IMR-90 (cell line): ENCODE measurements at regions not wholly inside any gene's neighbourhood (a gene's known extent, or its start where the extent isn't known, plus 50 kb on each side); places are given as distances from the start of the nearest gene placed in this dataset.

Experiments
- ATAC-seq: fragments of 200-7000 bp; cut with Tn5 transposase; 2 replicates; pipeline ENCODE4 v1.9.1; 2020; ENCODE audit warnings: low read depth, mild to moderate bottlenecking, moderate library complexity
- BruUV-seq: library from RNA; stranded (reverse); fragments of 400-500 nt; replicated peaks from 2 replicates; lab custom pipeline; 2021; lab: Mats Ljungman, UMichigan
- CTCF ChIA-PET: fragments of 300-600 bp; formaldehyde crosslinking; extraction: SDS; loops from one replicate; lab custom pipeline; 2021; ENCODE audit warnings: antibody characterized with exemption; lab: Yijun Ruan, JAX
- POLR2A ChIA-PET: fragments of 300-600 bp; sonication (Branson Sonifier 250); formaldehyde crosslinking; loops from one replicate; lab custom pipeline; 2022; ENCODE audit warnings: antibody characterized with exemption; ENCODE audit not compliant: unreplicated experiment; lab: Charles Lee
- DNase-seq: peaks from one replicate; pipeline ENCODE4 v3.0.0; 2013
- H2AFZ ChIP-seq: replicated peaks from 2 replicates; pipeline ENCODE3; 2013; ENCODE audit warnings: low read length, mild to moderate bottlenecking; ENCODE audit not compliant: poor library complexity
- H2AK5ac ChIP-seq: 2 replicates; pipeline ENCODE4 v1.6.1; 2013; ENCODE audit warnings: low read depth, low read length, inconsistent platforms
- H2AK9ac ChIP-seq: replicated peaks from 2 replicates; pipeline ENCODE3; 2013; ENCODE audit warnings: mild to moderate bottlenecking, low read depth, low read length, moderate library complexity; ENCODE audit not compliant: poor library complexity
- H2BK120ac ChIP-seq: 2 replicates; pipeline ENCODE4 v1.6.1; 2013; ENCODE audit warnings: low read depth, low read length, inconsistent platforms
- H2BK15ac ChIP-seq: 3 replicates; pipeline ENCODE4 v1.6.1; 2013; ENCODE audit warnings: low read depth, low read length, inconsistent platforms
- H2BK20ac ChIP-seq: 2 replicates; pipeline ENCODE4 v1.6.1; 2013; ENCODE audit warnings: low read depth, mild to moderate bottlenecking, inconsistent platforms, low read length, moderate library complexity
- H2BK5ac ChIP-seq: 2 replicates; pipeline ENCODE4 v1.6.1; 2013; ENCODE audit warnings: mild to moderate bottlenecking, low read depth, low read length, inconsistent platforms; ENCODE audit not compliant: poor library complexity, severe bottlenecking
- H3K14ac ChIP-seq: replicated peaks from 2 replicates; pipeline ENCODE4 v1.6.1; 2013; ENCODE audit warnings: low read depth, low read length, inconsistent platforms
- H3K18ac ChIP-seq: 2 replicates; pipeline ENCODE4 v1.6.1; 2013; ENCODE audit warnings: low read depth, low read length, control low read depth
- H3K23ac ChIP-seq: 2 replicates; pipeline ENCODE4 v1.6.1; 2013; ENCODE audit warnings: low read depth, low read length, inconsistent platforms
- H3K27ac ChIP-seq: 2 replicates; pipeline ENCODE4 v1.5.1; 2013; ENCODE audit warnings: mild to moderate bottlenecking, control low read depth, low read length; ENCODE audit not compliant: insufficient read depth
- H3K27me3 ChIP-seq: 2 replicates; pipeline ENCODE4 v1.6.1; 2013; ENCODE audit warnings: low read length; ENCODE audit not compliant: control insufficient read depth, insufficient read depth
- H3K36me3 ChIP-seq: 2 replicates; pipeline ENCODE4 v1.6.1; 2013; ENCODE audit warnings: low read length, mixed read lengths; ENCODE audit not compliant: control insufficient read depth, insufficient read depth
- H3K4ac ChIP-seq: 2 replicates; pipeline ENCODE4 v1.6.1; 2013; ENCODE audit warnings: low read depth, low read length, inconsistent platforms
- H3K4me1 ChIP-seq: 2 replicates; pipeline ENCODE4 v1.6.1; 2013; ENCODE audit warnings: low read length, mixed read lengths; ENCODE audit not compliant: control insufficient read depth, insufficient read depth
- H3K4me2 ChIP-seq: 2 replicates; pipeline ENCODE4 v1.6.1; 2013; ENCODE audit warnings: low read depth, mild to moderate bottlenecking, control low read depth, low read length, moderate library complexity
- H3K4me3 ChIP-seq: 2 replicates; pipeline ENCODE4 v1.5.1; 2013; ENCODE audit warnings: low read depth, mild to moderate bottlenecking, control low read depth, low read length, moderate library complexity; ENCODE audit not compliant: insufficient read depth
- H3K56ac ChIP-seq: 2 replicates; pipeline ENCODE4 v1.6.1; 2013; ENCODE audit warnings: low read length, inconsistent platforms; ENCODE audit not compliant: insufficient read depth; ENCODE audit errors: extremely low read depth
- H3K79me1 ChIP-seq, 2 experiments: 2 replicates each; pipeline ENCODE4 v1.6.1; 2013; ENCODE audit warnings: low read length in 2 of 2, inconsistent platforms in 1 of 2, low read depth in 1 of 2
- H3K9ac ChIP-seq: 2 replicates; pipeline ENCODE4 v1.6.1; 2013; ENCODE audit warnings: low read depth, low read length, control low read depth
- H3K9me1 ChIP-seq: 2 replicates; pipeline ENCODE4 v1.6.1; 2013; ENCODE audit warnings: low read length, inconsistent platforms; ENCODE audit not compliant: insufficient read depth
- H3K9me3 ChIP-seq: 2 replicates; pipeline ENCODE4 v1.6.1; 2013; ENCODE audit warnings: low read length; ENCODE audit not compliant: control insufficient read depth, insufficient read depth
- H4K20me1 ChIP-seq: 2 replicates; pipeline ENCODE4 v1.6.1; 2013; ENCODE audit warnings: low read length, inconsistent platforms; ENCODE audit not compliant: insufficient read depth
- H4K5ac ChIP-seq: 2 replicates; pipeline ENCODE4 v1.6.1; 2013; ENCODE audit warnings: mild to moderate bottlenecking, low read depth, low read length, control low read depth
- H4K8ac ChIP-seq, 2 experiments: 2 replicates each; pipeline ENCODE4 v1.6.1; 2013; ENCODE audit warnings: low read depth in 2 of 2, low read length in 2 of 2, control low read depth in 1 of 2, inconsistent platforms in 1 of 2
- H4K91ac ChIP-seq: 2 replicates; pipeline ENCODE4 v1.6.1; 2013; ENCODE audit warnings: low read depth, low read length, inconsistent platforms; ENCODE audit not compliant: insufficient read depth
- CHD1 ChIP-seq: IDR thresholded peaks from 2 replicates; pipeline ENCODE4 v1.6.1; 2012; ENCODE audit warnings: low read depth, low read length, improper control_type of control experiment
- CTCF ChIP-seq: conservative IDR thresholded peaks from 2 replicates; pipeline ENCODE4 v1.5.1; 2012; ENCODE audit warnings: mild to moderate bottlenecking, low read depth, low read length, improper control_type of control experiment
- FOS ChIP-seq: fragments of 150-350 bp; IDR thresholded peaks from 2 replicates; pipeline ENCODE4 v1.6.1; 2016; ENCODE audit warnings: low read depth, low read length
- MAFK ChIP-seq: IDR thresholded peaks from 2 replicates; pipeline ENCODE4 v1.6.1; 2012; ENCODE audit warnings: low read depth, low read length, improper control_type of control experiment
- MAZ ChIP-seq: IDR thresholded peaks from 2 replicates; pipeline ENCODE4 v1.6.1; 2012; ENCODE audit warnings: low read depth, mild to moderate bottlenecking, low read length, improper control_type of control experiment, moderate library complexity, borderline replicate concordance
- NFE2L2 ChIP-seq: fragments of 150-350 bp; IDR thresholded peaks from 2 replicates; pipeline ENCODE4 v1.6.1; 2016; ENCODE audit warnings: low read depth, mild to moderate bottlenecking, low read length
- RFX5 ChIP-seq: IDR thresholded peaks from 2 replicates; pipeline ENCODE4 v1.8.0; 2012; ENCODE audit warnings: low read depth, mild to moderate bottlenecking, low read length, moderate library complexity
- USF2 ChIP-seq: fragments of 150-350 bp; IDR thresholded peaks from 2 replicates; pipeline ENCODE4 v1.6.1; 2017; ENCODE audit warnings: mild to moderate bottlenecking, antibody characterized with exemption, low read length, low read depth
- WGBS, 2 experiments: methylation state at CpG; one replicate each; pipeline versions ENCODE4 v1.1.5 to v1.1.7; 2013; ENCODE audit warnings: missing lambda C conversion rate in 2 of 2; ENCODE audit not compliant: insufficient read length in 1 of 2; ENCODE audit errors: extremely low coverage in 2 of 2; 5-methylcytosine and 5-hydroxymethylcytosine counted together
- dilution Hi-C: fragments of 300-500 bp; cut with HindIII; formaldehyde crosslinking; loops from one replicate; pipeline ENCODE4 v1.14.3; 2018; ENCODE audit warnings: low sequenced_read_pairs; ENCODE audit not compliant: unreplicated experiment
- in situ Hi-C: fragments of 300-500 bp; cut with MboI; formaldehyde crosslinking; loops from 3 replicates; pipeline ENCODE4 v1.14.3; 2019; ENCODE audit warnings: low sequenced_read_pairs, inconsistent platforms, mixed read lengths
- intact Hi-C: fragments of 100-400 bp; cut with micrococcal nuclease; formaldehyde crosslinking; loops from 2 replicates; pipeline ENCODE4 v1.10.0; 2022

- H3K4me2 ChIP-seq, result no peak overlapping the region
- no peak overlapping the region for H3K56ac ChIP-seq
- no peak overlapping the region for H2AK9ac ChIP-seq
- peaks cover 5% of the 10 kb centered on the region for H3K27me3 ChIP-seq
- H3K4me3 ChIP-seq, result no peak overlapping the region
- H3K4me1 ChIP-seq, result no peaks in the 10 kb centered on the region
- H2BK5ac ChIP-seq, result no peak overlapping the region
- H2AK5ac ChIP-seq, result no peak overlapping the region
- H2BK15ac ChIP-seq, result no peak overlapping the region
- no peaks in the 10 kb centered on the region for H3K9me1 ChIP-seq
- in situ Hi-C loops (no loop called here), intact Hi-C loops (no loop called here), dilution Hi-C loops (no loop called here)
- H3K36me3 ChIP-seq, result no peaks in the 10 kb centered on the region
- H4K20me1 ChIP-seq, result no peaks in the 10 kb centered on the region
- H2BK20ac ChIP-seq, result no peak overlapping the region
- no peak for DNase-seq
- no peak overlapping the region for H4K91ac ChIP-seq
- ChIA-PET POLR2A (no interaction called here), CTCF (no interaction called here)
- H2AFZ ChIP-seq, result no peak overlapping the region
- no peak overlapping the region for H3K14ac ChIP-seq
- no peaks in the 10 kb centered on the region for H3K9me3 ChIP-seq
- H3K9ac ChIP-seq, result no peak overlapping the region
- no peak overlapping the region for H2BK120ac ChIP-seq
- no peak overlapping the region for H4K5ac ChIP-seq
- H3K18ac ChIP-seq, result no peak overlapping the region
- no peak overlapping the region for H4K8ac ChIP-seq
- no peak for ATAC-seq
- no peak overlapping the region for H3K23ac ChIP-seq
- H3K4ac ChIP-seq, result no peak overlapping the region
- H3K27ac ChIP-seq, result no peak overlapping the region
- TF ChIP-seq MAFK, result no peak
- no peak for TF ChIP-seq FOS
- no peak for TF ChIP-seq USF2
- no peak for TF ChIP-seq CHD1
- no peak for TF ChIP-seq RFX5
- no peak for TF ChIP-seq NFE2L2
- no peak for TF ChIP-seq CTCF
- no peak for TF ChIP-seq MAZ
- no CpG with 5 or more reads among the region's 1 CpG for WGBS, 2 experiments
- H3K79me1 ChIP-seq, result no peaks in the 10 kb centered on the region
- BruUV-seq, result no TSS peak
Measured at GRCh38 chr1:47646676-47647075, 208.8 kb downstream of the FOXD2 start.
